GM23338 (cell line): ENCODE measurements at regions not wholly inside any gene's neighbourhood (a gene's known extent, or its start where the extent isn't known, plus 50 kb on each side); places are given as distances from the start of the nearest gene placed in this dataset.

Experiments used
- ATAC-seq: fragments of 200-7000 bp; cut with Tn5 transposase; 3 replicates; pipeline ENCODE4 v1.9.1; 2020
- DNase-seq: peaks from one replicate; pipeline ENCODE4 v3.0.0-alpha.2; 2015; ENCODE audit warnings: low spot score
- H2AFZ ChIP-seq: fragments of 200-600 bp; sonication (generic); 2 replicates; pipeline ENCODE4 v1.8.0; 2016; ENCODE audit warnings: antibody characterized with exemption, mild to moderate bottlenecking, moderate library complexity
- H3F3A ChIP-seq: fragments of 200-600 bp; sonication (generic); replicated peaks from 2 replicates; pipeline ENCODE4 v1.8.0; 2017; ENCODE audit warnings: antibody characterized with exemption, mixed run types, low read depth
- H3K27ac ChIP-seq: fragments of 200-600 bp; sonication (generic); 2 replicates; pipeline ENCODE4 v1.6.1; 2016; ENCODE audit warnings: low read depth
- H3K27me3 ChIP-seq: fragments of 200-600 bp; sonication (generic); 2 replicates; pipeline ENCODE4 v1.8.0; 2016; ENCODE audit warnings: mild to moderate bottlenecking, mixed run types, moderate library complexity; ENCODE audit not compliant: insufficient read depth
- H3K36me3 ChIP-seq: fragments of 200-600 bp; sonication (generic); 2 replicates; pipeline ENCODE4 v1.8.0; 2016; ENCODE audit warnings: mild to moderate bottlenecking; ENCODE audit not compliant: insufficient read depth
- H3K4me1 ChIP-seq: fragments of 200-600 bp; sonication (generic); 2 replicates; pipeline ENCODE4 v1.8.0; 2016; ENCODE audit warnings: mild to moderate bottlenecking, moderate library complexity; ENCODE audit not compliant: insufficient read depth
- H3K4me2 ChIP-seq: fragments of 200-600 bp; sonication (generic); 2 replicates; pipeline ENCODE4 v1.7.1; 2017; ENCODE audit warnings: mixed run types
- H3K4me3 ChIP-seq: fragments of 200-600 bp; sonication (generic); 2 replicates; pipeline ENCODE4 v1.6.1; 2016; ENCODE audit warnings: mixed run types
- H3K79me2 ChIP-seq: fragments of 200-600 bp; sonication (generic); replicated peaks from 2 replicates; pipeline ENCODE4 v1.8.0; 2017; ENCODE audit warnings: mild to moderate bottlenecking; ENCODE audit not compliant: insufficient read depth
- H3K9me2 ChIP-seq: fragments of 200-600 bp; sonication (generic); 2 replicates; pipeline ENCODE4 v1.8.0; 2017; ENCODE audit not compliant: insufficient read depth
- H4K20me1 ChIP-seq: fragments of 200-600 bp; sonication (generic); replicated peaks from 2 replicates; pipeline ENCODE4 v1.8.0; 2017; ENCODE audit warnings: mild to moderate bottlenecking; ENCODE audit not compliant: insufficient read depth
- H3K27ac Mint-ChIP-seq: 2 replicates; pipeline ENCODE4 v1.8.0; 2020; ENCODE audit warnings: inconsistent platforms, mild to moderate bottlenecking, moderate library complexity, mixed read lengths
- H3K27me3 Mint-ChIP-seq: 3 replicates; pipeline ENCODE4 v1.8.0; 2022; ENCODE audit warnings: low read depth, mild to moderate bottlenecking, moderate library complexity, mixed read lengths, inconsistent platforms; ENCODE audit not compliant: insufficient read depth, poor library complexity
- H3K36me3 Mint-ChIP-seq: 3 replicates; pipeline ENCODE4 v1.8.0; 2021; ENCODE audit warnings: low read depth, mild to moderate bottlenecking, inconsistent platforms, moderate library complexity, mixed read lengths
- H3K4me1 Mint-ChIP-seq: 3 replicates; pipeline ENCODE4 v1.8.0; 2020; ENCODE audit warnings: mild to moderate bottlenecking, inconsistent platforms, mixed read lengths
- H3K4me3 Mint-ChIP-seq: 3 replicates; pipeline ENCODE4 v1.8.0; 2021; ENCODE audit warnings: moderate library complexity, mild to moderate bottlenecking, inconsistent platforms, mixed read lengths
- H3K9me3 Mint-ChIP-seq: 3 replicates; pipeline ENCODE4 v1.8.0; 2020; ENCODE audit warnings: moderate library complexity, mild to moderate bottlenecking, inconsistent platforms, mixed read lengths
- CREB1 ChIP-seq: fragments of 250-450 bp; sonication (Bioruptor Pico); IDR thresholded peaks from 2 replicates; pipeline ENCODE4 v1.5.0; 2020; ENCODE audit warnings: low read depth, mild to moderate bottlenecking, moderate library complexity
- ETS1 ChIP-seq: IDR thresholded peaks from 2 replicates; pipeline ENCODE4 v1.6.1; 2016; ENCODE audit warnings: antibody characterized with exemption
- EZH2 ChIP-seq: fragments of 200-600 bp; sonication (generic); IDR thresholded peaks from one replicate; pipeline ENCODE4 v1.8.0; 2017; ENCODE audit warnings: antibody characterized with exemption, mild to moderate bottlenecking, low read depth; ENCODE audit not compliant: unreplicated experiment
- EZH2phosphoT487 ChIP-seq: fragments of 200-600 bp; sonication (generic); IDR thresholded peaks from one replicate; pipeline ENCODE4 v1.8.1; 2018; ENCODE audit warnings: antibody characterized with exemption; ENCODE audit not compliant: unreplicated experiment
- JUNB ChIP-seq: IDR thresholded peaks from one replicate; pipeline ENCODE4 v1.6.1; 2016; ENCODE audit warnings: antibody characterized with exemption; ENCODE audit not compliant: unreplicated experiment
- NANOG ChIP-seq: IDR thresholded peaks from 2 replicates; pipeline ENCODE4 v1.6.1; 2016; ENCODE audit warnings: antibody characterized with exemption, borderline replicate concordance
- POLR2AphosphoS5 ChIP-seq: IDR thresholded peaks from 2 replicates; pipeline ENCODE4 v1.6.1; 2016; ENCODE audit warnings: antibody characterized with exemption, low read depth
- ZNF114 ChIP-seq: fragments of 250-450 bp; sonication (Bioruptor Pico); IDR thresholded peaks from 2 replicates; pipeline ENCODE4 v1.5.0; 2020; ENCODE audit warnings: mild to moderate bottlenecking, moderate library complexity
- ZNF331 ChIP-seq: fragments of 250-450 bp; sonication (Bioruptor Pico); IDR thresholded peaks from 2 replicates; pipeline ENCODE4 v1.5.0; 2020; ENCODE audit warnings: low read depth, mild to moderate bottlenecking, moderate library complexity
- ZNF462 ChIP-seq: fragments of 250-450 bp; sonication (Bioruptor Pico); IDR thresholded peaks from 2 replicates; pipeline ENCODE4 v1.5.0; 2020; ENCODE audit warnings: mild to moderate bottlenecking, moderate library complexity
- TF ChIP-seq, protein P1 (sequence below), 2 experiments: fragments of 200-600 bp in 1 of 2; sonication (generic) in 1 of 2; conservative IDR thresholded peaks; 2 replicates each; pipeline versions ENCODE4 v1.5.1 to v1.6.1; 2016 to 2017; ENCODE audit warnings: antibody characterized with exemption in 2 of 2, low read depth in 2 of 2, mild to moderate bottlenecking in 2 of 2, moderate library complexity in 1 of 2
- TF ChIP-seq, protein P2 (sequence below): IDR thresholded peaks from one replicate; pipeline ENCODE4 v1.6.1; 2018; ENCODE audit warnings: antibody characterized with exemption; ENCODE audit not compliant: unreplicated experiment

- no peaks in the 10 kb centered on the region for H4K20me1 ChIP-seq
- DNase-seq: no peak
- H3K4me3 Mint-ChIP-seq: no peak overlapping the region
- 0 out of 3 replicates have a peak, but pooled peaks cover 2% of the 10 kb centered on the region for H3K4me1 Mint-ChIP-seq
- H3K27me3 ChIP-seq: no peaks in the 10 kb centered on the region
- H3K79me2 ChIP-seq: no peaks in the 10 kb centered on the region
- TF ChIP-seq JUNB (no peak), ZNF331 (CRISPR knock-in tag) (no peak), ZNF462 (CRISPR knock-in tag) (no peak), EZH2phosphoT487 (no peak), ETS1 (no peak), ZNF114 (CRISPR knock-in tag) (no peak), CREB1 (no peak), POLR2AphosphoS5 (no peak), NANOG (no peak), EZH2 (no peak)
- TF ChIP-seq, protein P1, sequence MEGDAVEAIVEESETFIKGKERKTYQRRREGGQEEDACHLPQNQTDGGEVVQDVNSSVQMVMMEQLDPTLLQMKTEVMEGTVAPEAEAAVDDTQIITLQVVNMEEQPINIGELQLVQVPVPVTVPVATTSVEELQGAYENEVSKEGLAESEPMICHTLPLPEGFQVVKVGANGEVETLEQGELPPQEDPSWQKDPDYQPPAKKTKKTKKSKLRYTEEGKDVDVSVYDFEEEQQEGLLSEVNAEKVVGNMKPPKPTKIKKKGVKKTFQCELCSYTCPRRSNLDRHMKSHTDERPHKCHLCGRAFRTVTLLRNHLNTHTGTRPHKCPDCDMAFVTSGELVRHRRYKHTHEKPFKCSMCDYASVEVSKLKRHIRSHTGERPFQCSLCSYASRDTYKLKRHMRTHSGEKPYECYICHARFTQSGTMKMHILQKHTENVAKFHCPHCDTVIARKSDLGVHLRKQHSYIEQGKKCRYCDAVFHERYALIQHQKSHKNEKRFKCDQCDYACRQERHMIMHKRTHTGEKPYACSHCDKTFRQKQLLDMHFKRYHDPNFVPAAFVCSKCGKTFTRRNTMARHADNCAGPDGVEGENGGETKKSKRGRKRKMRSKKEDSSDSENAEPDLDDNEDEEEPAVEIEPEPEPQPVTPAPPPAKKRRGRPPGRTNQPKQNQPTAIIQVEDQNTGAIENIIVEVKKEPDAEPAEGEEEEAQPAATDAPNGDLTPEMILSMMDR (conservative IDR thresholded peaks at IDR 0.05; ENCODE audit: low read depth in 2 of 2): no peak
- TF ChIP-seq, protein P2, sequence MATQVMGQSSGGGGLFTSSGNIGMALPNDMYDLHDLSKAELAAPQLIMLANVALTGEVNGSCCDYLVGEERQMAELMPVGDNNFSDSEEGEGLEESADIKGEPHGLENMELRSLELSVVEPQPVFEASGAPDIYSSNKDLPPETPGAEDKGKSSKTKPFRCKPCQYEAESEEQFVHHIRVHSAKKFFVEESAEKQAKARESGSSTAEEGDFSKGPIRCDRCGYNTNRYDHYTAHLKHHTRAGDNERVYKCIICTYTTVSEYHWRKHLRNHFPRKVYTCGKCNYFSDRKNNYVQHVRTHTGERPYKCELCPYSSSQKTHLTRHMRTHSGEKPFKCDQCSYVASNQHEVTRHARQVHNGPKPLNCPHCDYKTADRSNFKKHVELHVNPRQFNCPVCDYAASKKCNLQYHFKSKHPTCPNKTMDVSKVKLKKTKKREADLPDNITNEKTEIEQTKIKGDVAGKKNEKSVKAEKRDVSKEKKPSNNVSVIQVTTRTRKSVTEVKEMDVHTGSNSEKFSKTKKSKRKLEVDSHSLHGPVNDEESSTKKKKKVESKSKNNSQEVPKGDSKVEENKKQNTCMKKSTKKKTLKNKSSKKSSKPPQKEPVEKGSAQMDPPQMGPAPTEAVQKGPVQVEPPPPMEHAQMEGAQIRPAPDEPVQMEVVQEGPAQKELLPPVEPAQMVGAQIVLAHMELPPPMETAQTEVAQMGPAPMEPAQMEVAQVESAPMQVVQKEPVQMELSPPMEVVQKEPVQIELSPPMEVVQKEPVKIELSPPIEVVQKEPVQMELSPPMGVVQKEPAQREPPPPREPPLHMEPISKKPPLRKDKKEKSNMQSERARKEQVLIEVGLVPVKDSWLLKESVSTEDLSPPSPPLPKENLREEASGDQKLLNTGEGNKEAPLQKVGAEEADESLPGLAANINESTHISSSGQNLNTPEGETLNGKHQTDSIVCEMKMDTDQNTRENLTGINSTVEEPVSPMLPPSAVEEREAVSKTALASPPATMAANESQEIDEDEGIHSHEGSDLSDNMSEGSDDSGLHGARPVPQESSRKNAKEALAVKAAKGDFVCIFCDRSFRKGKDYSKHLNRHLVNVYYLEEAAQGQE: no peak
- H3K4me3 ChIP-seq: no peak overlapping the region
- no peak for ATAC-seq
- H2AFZ ChIP-seq: peak overlapping the region; percentile 47; the same call in 1 of the 2 replicates
- H3K4me2 ChIP-seq: no peak overlapping the region
- no peaks in the 10 kb centered on the region for H3K9me3 Mint-ChIP-seq
- no peaks in the 10 kb centered on the region for H3F3A ChIP-seq
- no peak overlapping the region for H3K27ac ChIP-seq
- no peaks in the 10 kb centered on the region for H3K36me3 ChIP-seq
- no peaks in the 10 kb centered on the region for H3K36me3 Mint-ChIP-seq
- H3K27me3 Mint-ChIP-seq: peaks cover 7% of the 10 kb centered on the region
- no peaks in the 10 kb centered on the region for H3K4me1 ChIP-seq
- H3K9me2 ChIP-seq: no peaks in the 10 kb centered on the region
- H3K27ac Mint-ChIP-seq: no peak overlapping the region
Measured at GRCh38 chr3:185992831-185993374, 55.1 kb upstream of the TRA2B start.
